Naive thymus-derived CD8-positive, alpha-beta T cell (primary cell): ENCODE measurements at regions not wholly inside any gene's neighbourhood (a gene's known extent, or its start where the extent isn't known, plus 50 kb on each side); places are given as distances from the start of the nearest gene placed in this dataset.

Experiments
- ATAC-seq, 2 donors: fragments of 150-1000 bp; cut with Tn5 transposase in 1 of 2; sonication (Bioruptor Pico), chemical (Tn5 transposase) in 1 of 2; 1 replicate in 1 of 2; 2 replicates in 1 of 2; pipeline ENCODE4 v1.10.0; 2021; ENCODE audit warnings: mild to moderate bottlenecking in 2 of 2, moderate library complexity in 2 of 2
- POLR2A ChIA-PET: fragments of 350-600 bp; sonication (Branson Sonifier 250); formaldehyde crosslinking; loops from one replicate; lab custom pipeline; 2021; ENCODE audit warnings: antibody characterized with exemption; lab: Charles Lee
- DNase-seq, 10 donors: peaks; one replicate each; pipeline versions ENCODE4 v3.0.0 to v3.0.0-alpha.2; 2020 to 2022
- H3K27ac Mint-ChIP-seq, 10 donors: one replicate each; pipeline ENCODE4 v1.8.0; 2020 to 2022; ENCODE audit warnings: mild to moderate bottlenecking in 10 of 10, mixed read lengths in 10 of 10, moderate library complexity in 4 of 10, inconsistent platforms in 1 of 10
- H3K27me3 Mint-ChIP-seq, 5 donors: one replicate each; pipeline ENCODE4 v1.8.0; 2021 to 2022; ENCODE audit warnings: mixed read lengths in 5 of 5
- H3K36me3 Mint-ChIP-seq, 3 donors: one replicate each; pipeline ENCODE4 v1.8.0; 2020 to 2022; ENCODE audit warnings: mixed read lengths in 3 of 3, mild to moderate bottlenecking in 2 of 3, inconsistent platforms in 1 of 3
- H3K4me1 Mint-ChIP-seq, 4 donors: one replicate each; pipeline ENCODE4 v1.8.0; 2021 to 2022; ENCODE audit warnings: mixed read lengths in 4 of 4
- H3K4me3 Mint-ChIP-seq, 10 donors: one replicate each; pipeline ENCODE4 v1.8.0; 2020 to 2022; ENCODE audit warnings: mild to moderate bottlenecking in 10 of 10, mixed read lengths in 10 of 10, moderate library complexity in 6 of 10, inconsistent platforms in 1 of 10
- H3K9me3 Mint-ChIP-seq, 9 donors: one replicate each; pipeline ENCODE4 v1.8.0; 2020 to 2022; ENCODE audit warnings: mixed read lengths in 9 of 9, mild to moderate bottlenecking in 3 of 9, inconsistent platforms in 1 of 9, moderate library complexity in 1 of 9

- no peaks in the 10 kb centered on the region for H3K36me3 Mint-ChIP-seq
- POLR2A ChIA-PET, result no interaction called here
- H3K27me3 Mint-ChIP-seq, result peaks cover 0 to 2% (median 0%) of the 10 kb centered on the region in 5 donors
- no peak overlapping the region for H3K27ac Mint-ChIP-seq
- no peak for DNase-seq
- no peak overlapping the region for H3K4me3 Mint-ChIP-seq
- no peaks in the 10 kb centered on the region for H3K4me1 Mint-ChIP-seq
- peaks cover 0 to 6% (median 0%) of the 10 kb centered on the region in 9 donors for H3K9me3 Mint-ChIP-seq
- ATAC-seq, result no peak
These were observed 242.2 kb downstream of the CSNK1G3 start for GRCh38 chr5:123753937-123754891.

DNA sequence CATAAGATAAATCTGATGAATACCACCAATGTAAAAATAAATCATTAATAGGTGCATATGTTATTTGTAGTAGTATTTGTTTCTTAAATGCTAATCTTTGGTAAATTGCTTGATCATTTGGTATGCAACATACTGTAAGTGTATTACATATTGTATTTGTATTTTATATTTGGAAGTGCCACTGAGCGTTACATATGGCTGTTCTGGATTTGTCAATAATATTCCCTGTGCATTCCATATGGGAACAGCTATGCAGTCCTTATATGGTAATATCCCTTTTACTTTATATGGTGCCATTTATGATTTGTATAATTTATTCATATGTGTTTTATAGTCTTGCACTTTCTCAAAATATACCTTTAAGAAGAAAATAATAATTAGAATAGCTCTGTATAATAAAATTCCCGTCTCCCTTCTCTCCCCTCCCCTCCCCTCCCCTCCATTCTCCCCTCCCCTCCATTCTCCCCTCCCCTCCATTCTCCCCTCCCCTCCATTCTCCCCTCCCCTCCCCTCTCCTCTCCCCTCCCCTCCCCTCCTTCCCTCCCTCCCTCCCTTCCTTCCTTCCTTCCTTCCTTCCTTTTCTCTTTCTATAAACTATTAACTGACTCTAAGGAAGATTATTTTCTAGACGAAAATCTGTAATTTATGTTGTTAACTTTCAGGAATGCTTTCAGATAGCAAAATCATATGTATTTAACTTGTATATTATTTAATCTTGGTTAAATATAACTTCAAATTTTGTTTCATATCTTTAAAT lies 241.4 kb downstream of the CSNK1G3 start:
- Mint-ChIP-seq H3K36me3 (no peaks in the 10 kb centered on the region), H3K4me3 (no peak overlapping the region), H3K9me3 (peaks cover 0 to 3% (median 0%) of the 10 kb centered on the region in 9 donors), H3K4me1 (no peaks in the 10 kb centered on the region), H3K27ac (no peak overlapping the region), H3K27me3 (peaks cover 0 to 2% (median 0%) of the 10 kb centered on the region in 5 donors)
- POLR2A ChIA-PET, result no interaction called here
- no peak for DNase-seq
- ATAC-seq, result no peak

GRCh38 chr5:123752552-123753179 lies 240.7 kb downstream of the CSNK1G3 start:
- Mint-ChIP-seq H3K9me3 (peaks cover 0 to 3% (median 0%) of the 10 kb centered on the region in 9 donors), H3K27ac (no peak overlapping the region), H3K4me1 (no peaks in the 10 kb centered on the region), H3K4me3 (no peak overlapping the region), H3K36me3 (no peaks in the 10 kb centered on the region), H3K27me3 (peaks cover 0 to 4% (median 0%) of the 10 kb centered on the region in 5 donors)
- DNase-seq, result no peak
- no peak for ATAC-seq
- POLR2A ChIA-PET, result no interaction called here

DNA sequence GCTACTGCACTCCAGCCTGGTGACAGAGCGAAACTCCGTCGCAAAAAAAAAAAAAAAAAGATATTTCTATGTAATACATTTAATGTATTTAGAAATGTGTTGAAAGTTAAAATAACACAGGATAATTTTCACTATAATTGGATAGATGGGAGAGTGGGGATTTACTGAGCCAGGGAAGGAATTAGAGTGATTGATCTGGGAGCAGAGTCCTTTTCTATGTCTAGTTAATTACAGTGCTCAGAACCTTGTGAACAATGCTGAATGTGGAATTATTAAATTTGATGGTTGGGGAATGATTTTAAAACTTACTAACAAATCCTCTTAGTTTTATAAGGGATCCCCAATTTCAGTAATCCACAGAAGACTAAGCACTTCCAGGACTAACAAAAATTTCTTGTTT lies 239.7 kb downstream of the CSNK1G3 start:
- Mint-ChIP-seq H3K9me3 (peaks cover 0 to 3% (median 0%) of the 10 kb centered on the region in 9 donors), H3K27ac (no peak overlapping the region), H3K4me1 (no peaks in the 10 kb centered on the region), H3K27me3 (peaks cover 0 to 8% (median 2%) of the 10 kb centered on the region in 5 donors), H3K36me3 (no peaks in the 10 kb centered on the region), H3K4me3 (no peak overlapping the region)
- DNase-seq, result no peak
- POLR2A ChIA-PET, result no interaction called here
- no peak for ATAC-seq

DNA sequence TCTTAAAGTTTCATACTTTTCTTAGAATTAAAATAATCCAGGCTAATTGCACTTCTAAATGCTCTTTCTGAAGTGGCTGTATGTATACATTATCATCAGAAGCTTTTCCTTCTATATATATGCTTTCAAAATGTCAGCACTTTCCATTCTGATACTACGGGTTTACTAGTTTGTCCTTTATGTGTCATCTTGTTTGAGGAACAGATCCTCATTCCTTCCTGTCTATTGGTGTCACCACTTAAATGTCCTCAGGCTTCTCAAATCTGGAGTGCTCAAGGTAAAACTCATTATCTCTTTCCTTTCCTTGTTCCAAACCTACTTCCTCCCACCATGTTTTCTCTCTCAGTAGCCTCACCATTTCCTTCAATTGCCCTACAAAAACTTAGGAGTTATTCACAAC lies 236.3 kb downstream of the CSNK1G3 start:
- H3K36me3 Mint-ChIP-seq, result no peaks in the 10 kb centered on the region

GRCh38 chr5:123746683-123747360 lies 234.8 kb downstream of the CSNK1G3 start:
- Mint-ChIP-seq H3K27me3 (peaks cover 0 to 13% (median 2%) of the 10 kb centered on the region in 5 donors), H3K9me3 (peaks cover 0 to 3% (median 0%) of the 10 kb centered on the region in 9 donors), H3K36me3 (no peaks in the 10 kb centered on the region), H3K4me3 (no peak overlapping the region), H3K27ac (no peak overlapping the region), H3K4me1 (no peaks in the 10 kb centered on the region)
- ATAC-seq (no peak), DNase-seq (no peak)
- POLR2A ChIA-PET, result no interaction called here

More for the DNA sequence above, 236.3 kb downstream of the CSNK1G3 start:
- H3K27me3 Mint-ChIP-seq, result peaks cover 0 to 9% (median 2%) of the 10 kb centered on the region in 5 donors
- ATAC-seq (no peak), DNase-seq (no peak)
- POLR2A ChIA-PET, result no interaction called here
- H3K27ac Mint-ChIP-seq, result no peak overlapping the region
- peaks cover 0 to 3% (median 0%) of the 10 kb centered on the region in 9 donors for H3K9me3 Mint-ChIP-seq
- no peaks in the 10 kb centered on the region for H3K4me1 Mint-ChIP-seq
- H3K4me3 Mint-ChIP-seq, result no peak overlapping the region

DNA sequence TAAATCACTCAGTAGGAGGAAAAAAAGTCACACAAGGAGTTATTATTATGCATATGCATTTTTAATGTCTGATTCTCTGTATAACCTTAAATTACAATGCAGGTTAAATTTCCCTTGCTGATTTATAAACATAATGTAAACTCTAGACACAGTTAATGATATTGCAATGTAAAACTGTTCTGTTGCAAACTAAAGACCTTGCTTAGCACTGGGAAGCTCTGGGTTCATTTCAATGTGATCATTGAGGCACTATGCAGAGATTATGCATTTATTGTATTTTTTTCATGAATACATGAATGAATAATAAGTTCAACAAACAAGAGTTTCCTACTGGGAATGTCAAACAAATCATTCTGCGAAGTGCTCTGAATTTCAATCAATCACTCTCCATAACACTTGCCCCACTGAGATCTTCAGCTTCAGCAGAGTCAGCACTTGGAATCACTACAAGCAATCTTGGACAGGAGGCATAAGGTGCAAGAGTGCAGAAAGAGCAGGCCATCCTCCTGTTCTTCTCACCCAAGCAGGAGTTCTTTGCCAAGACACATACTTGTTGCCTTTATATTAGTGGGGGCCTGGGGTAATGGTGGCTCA lies 232.1 kb downstream of the CSNK1G3 start:
- no peak for ATAC-seq
- H3K9me3 Mint-ChIP-seq, result peaks cover 0 to 4% (median 0%) of the 10 kb centered on the region in 9 donors
- no peak for DNase-seq
- no peaks in the 10 kb centered on the region for H3K4me1 Mint-ChIP-seq
- H3K27me3 Mint-ChIP-seq, result peaks cover 0 to 13% (median 0%) of the 10 kb centered on the region in 5 donors
- POLR2A ChIA-PET, result no interaction called here
- no peak overlapping the region for H3K4me3 Mint-ChIP-seq
- H3K36me3 Mint-ChIP-seq, result no peaks in the 10 kb centered on the region
- H3K27ac Mint-ChIP-seq, result no peak overlapping the region

- H3K9me3 Mint-ChIP-seq, result peaks cover 6 to 32% (median 18%) of the 10 kb centered on the region in 9 donors
- POLR2A ChIA-PET, result no interaction called here
- peaks cover 0 to 3% (median 0%) of the 10 kb centered on the region in 5 donors for H3K27me3 Mint-ChIP-seq
- H3K36me3 Mint-ChIP-seq, result peaks cover 0 to 9% (median 0%) of the 10 kb centered on the region in 3 donors
- ATAC-seq, result no peak
- no peaks in the 10 kb centered on the region for H3K4me1 Mint-ChIP-seq
- no peak for DNase-seq
- no peak overlapping the region for H3K27ac Mint-ChIP-seq
- no peak overlapping the region for H3K4me3 Mint-ChIP-seq
These were observed 223.4 kb downstream of the CSNK1G3 start for GRCh38 chr5:123735384-123735783.

GRCh38 chr5:123732257-123732656 lies 220.3 kb downstream of the CSNK1G3 start:
- Mint-ChIP-seq H3K4me1 (no peaks in the 10 kb centered on the region), H3K27ac (no peak overlapping the region), H3K4me3 (no peak overlapping the region), H3K36me3 (peaks cover 0 to 9% (median 0%) of the 10 kb centered on the region in 3 donors), H3K27me3 (peaks cover 0 to 3% (median 0%) of the 10 kb centered on the region in 5 donors), H3K9me3 (peaks cover 9 to 63% (median 25%) of the 10 kb centered on the region in 9 donors)
- POLR2A ChIA-PET, result no interaction called here
- no peak for ATAC-seq
- DNase-seq, result no peak

GRCh38 chr5:123722451-123722850 lies 210.5 kb downstream of the CSNK1G3 start:
- Mint-ChIP-seq H3K36me3 (no peaks in the 10 kb centered on the region), H3K9me3 (peaks cover 0 to 16% (median 5%) of the 10 kb centered on the region in 9 donors), H3K27ac (no peak overlapping the region), H3K4me3 (no peak overlapping the region), H3K4me1 (no peaks in the 10 kb centered on the region), H3K27me3 (peaks cover 0 to 7% (median 0%) of the 10 kb centered on the region in 5 donors)
- DNase-seq (no peak), ATAC-seq (no peak)
- POLR2A ChIA-PET, result no interaction called here

- DNase-seq (no peak), ATAC-seq (no peak)
- POLR2A ChIA-PET, result no interaction called here
- Mint-ChIP-seq H3K4me1 (no peaks in the 10 kb centered on the region), H3K9me3 (peaks cover 0 to 12% (median 3%) of the 10 kb centered on the region in 9 donors), H3K36me3 (no peaks in the 10 kb centered on the region), H3K27me3 (peaks cover 0 to 7% (median 0%) of the 10 kb centered on the region in 5 donors), H3K27ac (no peak overlapping the region), H3K4me3 (peak overlapping the region in 1 of 10 donors; percentile 17)
These were observed 209.8 kb downstream of the CSNK1G3 start for GRCh38 chr5:123721675-123722276.
